ENCODE measurements at regions not wholly inside any gene's neighbourhood (a gene's known extent, or its start where the extent isn't known, plus 50 kb on each side); places are given as distances from the start of the nearest gene placed in this dataset.

- no peak for TF ChIP-seq CTCF (conservative IDR thresholded peaks at IDR 0.05 in 1 of 2, IDR thresholded peaks at IDR 0.05 in 1 of 2; ENCODE audit: extremely low read depth in 1 of 2, insufficient read depth in 1 of 2, low read depth in 1 of 2, low read length in 2 of 2)
- TF ChIP-seq EZH2 (IDR thresholded peaks at IDR 0.05; ENCODE audit: borderline replicate concordance, low read length): no peak
These were observed 148.5 kb upstream of the NCAM1 start for GRCh38 chr11:112812729-112813128.
